ENCODE measurements at regions not wholly inside any gene's neighbourhood (a gene's known extent, or its start where the extent isn't known, plus 50 kb on each side); places are given as distances from the start of the nearest gene placed in this dataset.

GRCh38 chr5:52543594-52543993 is 244.1 kb upstream of the ITGA1 start:
- H3K36me3 ChIP-seq (ENCODE audit: insufficient read depth, low read length), result no peaks in the 10 kb centered on the region
- H3K4me3 ChIP-seq (ENCODE audit: low read length), result no peak overlapping the region
- H3K9me3 ChIP-seq (ENCODE audit: low read length), result no peaks in the 10 kb centered on the region
- peaks cover 5% of the 10 kb centered on the region for H3K4me1 ChIP-seq (ENCODE audit: insufficient read depth, low read length)
- H3K27me3 ChIP-seq (ENCODE audit: insufficient read depth, low read length), result no peaks in the 10 kb centered on the region
- no peak overlapping the region for H2AFZ ChIP-seq (ENCODE audit: low read depth, low read length)

GRCh38 chr5:52544738-52545137 is 243.0 kb upstream of the ITGA1 start:
- H3K36me3 ChIP-seq (ENCODE audit: insufficient read depth, low read length), result no peaks in the 10 kb centered on the region
- H3K27me3 ChIP-seq (ENCODE audit: insufficient read depth, low read length), result no peaks in the 10 kb centered on the region
- H3K4me1 ChIP-seq (ENCODE audit: insufficient read depth, low read length), result peaks cover 5% of the 10 kb centered on the region
- H3K9me3 ChIP-seq (ENCODE audit: low read length), result no peaks in the 10 kb centered on the region
- H2AFZ ChIP-seq (ENCODE audit: low read depth, low read length), result no peak overlapping the region
- H3K4me3 ChIP-seq (ENCODE audit: low read length), result no peak overlapping the region

GRCh38 chr5:52554293-52554692 is 233.4 kb upstream of the ITGA1 start:
- Histone ChIP-seq H3K36me3 (ENCODE audit: insufficient read depth, low read length) (no peaks in the 10 kb centered on the region), H2AFZ (ENCODE audit: low read depth, low read length) (no peak overlapping the region), H3K27me3 (ENCODE audit: insufficient read depth, low read length) (no peaks in the 10 kb centered on the region), H3K9me3 (ENCODE audit: low read length) (peaks cover 4% of the 10 kb centered on the region), H3K4me1 (ENCODE audit: insufficient read depth, low read length) (peaks cover 7% of the 10 kb centered on the region), H3K4me3 (ENCODE audit: low read length) (no peak overlapping the region)

- Histone ChIP-seq H3K27me3 (ENCODE audit: insufficient read depth, low read length) (no peaks in the 10 kb centered on the region), H2AFZ (ENCODE audit: low read depth, low read length) (no peak overlapping the region), H3K4me3 (ENCODE audit: low read length) (no peak overlapping the region), H3K4me1 (ENCODE audit: insufficient read depth, low read length) (peaks cover 4% of the 10 kb centered on the region), H3K9me3 (ENCODE audit: low read length) (no peaks in the 10 kb centered on the region), H3K36me3 (ENCODE audit: insufficient read depth, low read length) (no peaks in the 10 kb centered on the region)
Measured at GRCh38 chr5:52560366-52560765, 227.3 kb upstream of the ITGA1 start.

- H3K9me3 ChIP-seq (ENCODE audit: low read length), result no peaks in the 10 kb centered on the region
- peaks cover 4% of the 10 kb centered on the region for H3K4me1 ChIP-seq (ENCODE audit: insufficient read depth, low read length)
- H2AFZ ChIP-seq (ENCODE audit: low read depth, low read length), result no peak overlapping the region
- H3K27me3 ChIP-seq (ENCODE audit: insufficient read depth, low read length), result no peaks in the 10 kb centered on the region
- H3K36me3 ChIP-seq (ENCODE audit: insufficient read depth, low read length), result no peaks in the 10 kb centered on the region
- H3K4me3 ChIP-seq (ENCODE audit: low read length), result no peak overlapping the region
Measured at GRCh38 chr5:52562473-52562872, 225.2 kb upstream of the ITGA1 start.

- Histone ChIP-seq H2AFZ (ENCODE audit: low read depth, low read length) (no peak overlapping the region), H3K4me1 (ENCODE audit: insufficient read depth, low read length) (peaks cover 4% of the 10 kb centered on the region), H3K9me3 (ENCODE audit: low read length) (no peaks in the 10 kb centered on the region), H3K27me3 (ENCODE audit: insufficient read depth, low read length) (no peaks in the 10 kb centered on the region), H3K4me3 (ENCODE audit: low read length) (no peak overlapping the region), H3K36me3 (ENCODE audit: insufficient read depth, low read length) (no peaks in the 10 kb centered on the region)
Measured at GRCh38 chr5:52564587-52564986, 223.1 kb upstream of the ITGA1 start.

- Histone ChIP-seq H3K9me3 (ENCODE audit: low read length) (no peaks in the 10 kb centered on the region), H3K36me3 (ENCODE audit: insufficient read depth, low read length) (no peaks in the 10 kb centered on the region), H3K4me3 (ENCODE audit: low read length) (no peak overlapping the region), H2AFZ (ENCODE audit: low read depth, low read length) (no peak overlapping the region), H3K4me1 (ENCODE audit: insufficient read depth, low read length) (no peaks in the 10 kb centered on the region), H3K27me3 (ENCODE audit: insufficient read depth, low read length) (peaks cover 5% of the 10 kb centered on the region)
Measured at GRCh38 chr5:52577546-52577945, 210.2 kb upstream of the ITGA1 start.

GRCh38 chr5:52579391-52579790 is 208.3 kb upstream of the ITGA1 start:
- H3K9me3 ChIP-seq (ENCODE audit: low read length), result no peaks in the 10 kb centered on the region
- H3K4me3 ChIP-seq (ENCODE audit: low read length), result no peak overlapping the region
- no peaks in the 10 kb centered on the region for H3K36me3 ChIP-seq (ENCODE audit: insufficient read depth, low read length)

GRCh38 chr5:52580921-52581320 is 206.8 kb upstream of the ITGA1 start:
- H3K36me3 ChIP-seq (ENCODE audit: insufficient read depth, low read length), result no peaks in the 10 kb centered on the region
- no peak overlapping the region for H2AFZ ChIP-seq (ENCODE audit: low read depth, low read length)
- no peak overlapping the region for H3K4me3 ChIP-seq (ENCODE audit: low read length)
- no peaks in the 10 kb centered on the region for H3K27me3 ChIP-seq (ENCODE audit: insufficient read depth, low read length)
- no peaks in the 10 kb centered on the region for H3K4me1 ChIP-seq (ENCODE audit: insufficient read depth, low read length)
- H3K9me3 ChIP-seq (ENCODE audit: low read length), result no peaks in the 10 kb centered on the region

More at GRCh38 chr5:52579391-52579790, 208.3 kb upstream of the ITGA1 start:
- Histone ChIP-seq H3K4me1 (ENCODE audit: insufficient read depth, low read length) (no peaks in the 10 kb centered on the region), H3K27me3 (ENCODE audit: insufficient read depth, low read length) (no peaks in the 10 kb centered on the region), H2AFZ (ENCODE audit: low read depth, low read length) (no peak overlapping the region)

GRCh38 chr5:52582313-52582712 is 205.4 kb upstream of the ITGA1 start:
- H3K4me1 ChIP-seq (ENCODE audit: insufficient read depth, low read length), result no peaks in the 10 kb centered on the region
- H3K9me3 ChIP-seq (ENCODE audit: low read length), result no peaks in the 10 kb centered on the region
- no peak overlapping the region for H2AFZ ChIP-seq (ENCODE audit: low read depth, low read length)
- no peak overlapping the region for H3K4me3 ChIP-seq (ENCODE audit: low read length)
- no peaks in the 10 kb centered on the region for H3K27me3 ChIP-seq (ENCODE audit: insufficient read depth, low read length)
- no peaks in the 10 kb centered on the region for H3K36me3 ChIP-seq (ENCODE audit: insufficient read depth, low read length)

- no peaks in the 10 kb centered on the region for H3K4me1 ChIP-seq (ENCODE audit: insufficient read depth, low read length)
- H3K9me3 ChIP-seq (ENCODE audit: low read length), result no peaks in the 10 kb centered on the region
- H3K4me3 ChIP-seq (ENCODE audit: low read length), result no peak overlapping the region
- no peaks in the 10 kb centered on the region for H3K27me3 ChIP-seq (ENCODE audit: insufficient read depth, low read length)
- no peak overlapping the region for H2AFZ ChIP-seq (ENCODE audit: low read depth, low read length)
- no peaks in the 10 kb centered on the region for H3K36me3 ChIP-seq (ENCODE audit: insufficient read depth, low read length)
Measured at GRCh38 chr5:52587131-52587530, 200.6 kb upstream of the ITGA1 start.

- Histone ChIP-seq H3K4me1 (ENCODE audit: insufficient read depth, low read length) (no peaks in the 10 kb centered on the region), H3K9me3 (ENCODE audit: low read length) (peaks cover 2% of the 10 kb centered on the region), H3K36me3 (ENCODE audit: insufficient read depth, low read length) (no peaks in the 10 kb centered on the region), H2AFZ (ENCODE audit: low read depth, low read length) (no peak overlapping the region), H3K4me3 (ENCODE audit: low read length) (no peak overlapping the region), H3K27me3 (ENCODE audit: insufficient read depth, low read length) (no peaks in the 10 kb centered on the region)
Measured at GRCh38 chr5:52597625-52598024, 190.1 kb upstream of the ITGA1 start.

- no peaks in the 10 kb centered on the region for H3K36me3 ChIP-seq (ENCODE audit: insufficient read depth, low read length)
- no peaks in the 10 kb centered on the region for H3K27me3 ChIP-seq (ENCODE audit: insufficient read depth, low read length)
- H3K4me1 ChIP-seq (ENCODE audit: insufficient read depth, low read length), result no peaks in the 10 kb centered on the region
- peaks cover 2% of the 10 kb centered on the region for H3K9me3 ChIP-seq (ENCODE audit: low read length)
- no peak overlapping the region for H3K4me3 ChIP-seq (ENCODE audit: low read length)
- no peak overlapping the region for H2AFZ ChIP-seq (ENCODE audit: low read depth, low read length)
Measured at GRCh38 chr5:52598968-52599367, 188.7 kb upstream of the ITGA1 start.

GRCh38 chr5:52603778-52604554 is 183.8 kb upstream of the ITGA1 start:
- Histone ChIP-seq H2AFZ (ENCODE audit: low read depth, low read length) (no peak overlapping the region), H3K9me3 (ENCODE audit: low read length) (no peaks in the 10 kb centered on the region), H3K4me3 (ENCODE audit: low read length) (no peak overlapping the region), H3K36me3 (ENCODE audit: insufficient read depth, low read length) (no peaks in the 10 kb centered on the region), H3K4me1 (ENCODE audit: insufficient read depth, low read length) (no peaks in the 10 kb centered on the region), H3K27me3 (ENCODE audit: insufficient read depth, low read length) (no peaks in the 10 kb centered on the region)

All from neuron (in vitro differentiated cells).